Bronchial epithelial cell (primary cell): ENCODE measurements at regions not wholly inside any gene's neighbourhood (a gene's known extent, or its start where the extent isn't known, plus 50 kb on each side); places are given as distances from the start of the nearest gene placed in this dataset.
A peak's percentile ranks its signal among the peaks of the same experiment; 100 is the strongest.

Source experiments
- DNase-seq: peaks from one replicate; pipeline ENCODE4 v3.0.0-alpha.2; 2010; ENCODE audit warnings: low read depth
- FAIRE-seq: peaks from 2 replicates; lab custom pipeline; 2011; peaks lifted over from hg19 to GRCh38; lab: Jason Lieb, UNC
- H3K27me3 ChIP-seq: 2 replicates; pipeline ENCODE4 v1.5.1; 2011; ENCODE audit warnings: low read length; ENCODE audit not compliant: control insufficient read depth, insufficient read depth
- H3K36me3 ChIP-seq: 2 replicates; pipeline ENCODE4 v1.5.1; 2011; ENCODE audit warnings: low read length; ENCODE audit not compliant: control insufficient read depth, insufficient read depth
- H3K4me3 ChIP-seq: 2 replicates; pipeline ENCODE4 v1.5.1; 2011; ENCODE audit warnings: mild to moderate bottlenecking, low read depth, low read length, control low read depth
- TF ChIP-seq, protein P1 (sequence below): IDR thresholded peaks from 2 replicates; pipeline ENCODE4 v1.5.1; 2011; ENCODE audit warnings: mild to moderate bottlenecking, moderate library complexity, low read length, control low read depth, inconsistent platforms; ENCODE audit not compliant: insufficient read depth, severe bottlenecking

GRCh38 chr2:67013821-67014220, 383.3 kb upstream of the ETAA1 start:
- H3K4me3 ChIP-seq: no peak overlapping the region
- H3K36me3 ChIP-seq: no peaks in the 10 kb centered on the region
- no peaks in the 10 kb centered on the region for H3K27me3 ChIP-seq
- TF ChIP-seq, protein P1, sequence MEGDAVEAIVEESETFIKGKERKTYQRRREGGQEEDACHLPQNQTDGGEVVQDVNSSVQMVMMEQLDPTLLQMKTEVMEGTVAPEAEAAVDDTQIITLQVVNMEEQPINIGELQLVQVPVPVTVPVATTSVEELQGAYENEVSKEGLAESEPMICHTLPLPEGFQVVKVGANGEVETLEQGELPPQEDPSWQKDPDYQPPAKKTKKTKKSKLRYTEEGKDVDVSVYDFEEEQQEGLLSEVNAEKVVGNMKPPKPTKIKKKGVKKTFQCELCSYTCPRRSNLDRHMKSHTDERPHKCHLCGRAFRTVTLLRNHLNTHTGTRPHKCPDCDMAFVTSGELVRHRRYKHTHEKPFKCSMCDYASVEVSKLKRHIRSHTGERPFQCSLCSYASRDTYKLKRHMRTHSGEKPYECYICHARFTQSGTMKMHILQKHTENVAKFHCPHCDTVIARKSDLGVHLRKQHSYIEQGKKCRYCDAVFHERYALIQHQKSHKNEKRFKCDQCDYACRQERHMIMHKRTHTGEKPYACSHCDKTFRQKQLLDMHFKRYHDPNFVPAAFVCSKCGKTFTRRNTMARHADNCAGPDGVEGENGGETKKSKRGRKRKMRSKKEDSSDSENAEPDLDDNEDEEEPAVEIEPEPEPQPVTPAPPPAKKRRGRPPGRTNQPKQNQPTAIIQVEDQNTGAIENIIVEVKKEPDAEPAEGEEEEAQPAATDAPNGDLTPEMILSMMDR: no peak
- DNase-seq (peak; percentile 41), FAIRE-seq (no peak)

DNA sequence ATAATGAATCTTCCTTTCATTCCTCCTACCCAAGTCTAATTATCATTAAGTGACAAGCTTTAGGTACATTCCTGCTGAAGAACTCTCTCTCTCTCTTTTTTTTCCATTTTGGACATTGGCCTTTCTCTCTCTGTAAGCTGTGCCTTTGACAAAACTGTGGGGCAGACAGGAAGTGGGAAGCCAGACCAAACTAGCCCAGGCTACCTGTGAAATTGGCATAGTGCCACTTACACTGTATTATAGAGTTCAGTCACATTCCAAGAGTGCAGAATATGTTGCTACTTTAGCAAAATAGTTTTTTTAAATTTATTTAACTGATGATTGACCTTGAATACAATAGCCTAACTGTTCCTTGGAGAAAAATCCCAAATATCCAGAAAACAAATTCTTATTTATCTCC, 381.5 kb upstream of the ETAA1 start:
- H3K4me3 ChIP-seq: no peak overlapping the region
- peak; percentile 7 for FAIRE-seq
- TF ChIP-seq, protein P1: no peak
- peak; percentile 55 for DNase-seq
- no peaks in the 10 kb centered on the region for H3K36me3 ChIP-seq
- no peaks in the 10 kb centered on the region for H3K27me3 ChIP-seq

DNA sequence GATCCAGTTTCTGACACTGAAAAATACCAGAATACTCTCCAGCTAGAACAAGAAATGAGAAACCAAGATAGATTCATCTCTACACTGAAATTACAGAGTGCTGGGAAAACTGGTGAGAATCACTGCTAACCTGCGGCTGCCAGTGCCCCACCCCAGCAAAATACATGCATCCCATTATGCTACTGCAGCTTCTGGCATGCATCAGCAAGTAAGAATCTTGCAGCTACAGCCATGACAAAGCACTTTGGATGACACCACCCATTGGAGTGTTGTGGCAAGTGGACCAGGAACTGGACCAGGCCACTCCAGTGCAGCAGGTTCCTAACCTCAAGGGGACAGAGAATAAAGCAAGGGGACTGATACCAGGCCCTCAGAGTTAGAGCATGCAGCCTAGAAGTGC, 378.8 kb upstream of the ETAA1 start:
- TF ChIP-seq, protein P1: no peak
- peak; percentile 26 for DNase-seq

DNA sequence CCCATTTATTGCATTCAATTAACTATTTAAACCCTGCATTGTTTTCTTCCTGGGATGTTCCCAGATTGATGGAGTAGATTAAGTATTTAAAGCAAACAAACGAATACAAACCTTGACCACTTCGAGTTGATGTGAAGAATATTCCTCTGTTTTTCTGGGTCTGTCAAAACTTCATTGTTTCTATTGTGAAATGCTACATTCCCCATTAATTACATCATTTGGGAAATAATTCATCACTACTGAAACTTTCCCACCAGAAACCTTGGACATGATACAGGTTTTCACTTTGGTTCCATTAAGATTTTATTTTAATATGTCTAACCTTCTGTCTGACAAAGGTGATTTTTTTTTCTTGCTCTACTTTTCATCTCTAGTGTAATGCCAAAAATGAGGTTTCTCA, 365.1 kb upstream of the ETAA1 start:
- Histone ChIP-seq H3K27me3 (no peaks in the 10 kb centered on the region), H3K4me3 (no peak overlapping the region), H3K36me3 (no peaks in the 10 kb centered on the region)
- TF ChIP-seq, protein P1: no peak
- no peak for FAIRE-seq
- DNase-seq: peak; percentile 38

More for the DNA sequence above, 378.8 kb upstream of the ETAA1 start:
- H3K4me3 ChIP-seq: no peak overlapping the region
- H3K36me3 ChIP-seq: no peaks in the 10 kb centered on the region
- FAIRE-seq: no peak
- no peaks in the 10 kb centered on the region for H3K27me3 ChIP-seq

DNA sequence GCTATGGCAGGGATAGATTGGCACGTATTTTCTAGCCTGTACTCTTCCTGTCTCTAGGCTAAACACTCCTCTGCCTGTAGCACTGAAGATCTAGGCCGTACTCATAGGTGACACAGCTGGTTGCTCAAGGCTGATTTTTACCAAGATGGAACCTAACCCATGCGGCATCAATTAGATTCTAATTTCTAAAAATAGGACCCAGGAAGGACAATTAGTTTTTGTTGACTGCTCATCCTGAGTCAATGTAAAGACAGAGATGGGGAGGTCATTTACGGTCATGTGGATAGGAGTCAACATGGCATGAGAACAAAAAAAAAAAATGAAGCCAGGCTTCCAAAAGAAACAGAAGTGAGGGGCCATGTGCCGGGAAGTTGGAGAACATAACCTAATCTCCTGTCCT, 360.7 kb upstream of the ETAA1 start:
- Histone ChIP-seq H3K27me3 (no peaks in the 10 kb centered on the region), H3K4me3 (no peak overlapping the region), H3K36me3 (no peaks in the 10 kb centered on the region)
- TF ChIP-seq, protein P1: no peak
- DNase-seq: no peak
- FAIRE-seq: no peak

- TF ChIP-seq, protein P1: no peak
- FAIRE-seq: no peak
- no peak overlapping the region for H3K4me3 ChIP-seq
- DNase-seq: no peak
- H3K27me3 ChIP-seq: no peaks in the 10 kb centered on the region
- no peaks in the 10 kb centered on the region for H3K36me3 ChIP-seq
Observed at GRCh38 chr2:67037655-67038054, 359.5 kb upstream of the ETAA1 start.
